Left lung (tissue), 4 donors: ENCODE measurements at regions not wholly inside any gene's neighbourhood (a gene's known extent, or its start where the extent isn't known, plus 50 kb on each side); places are given as distances from the start of the nearest gene placed in this dataset.
"Not testable (repeated sequence)": the region's sequence is repeated elsewhere in the genome, so short reads cannot be mapped to it uniquely, and the experiment has no call there.

ENCODE experiments used
- ATAC-seq: fragments of 200-7000 bp; cut with Tn5 transposase; one replicate; pipeline ENCODE4 v1.9.1; 2020; ENCODE audit warnings: moderate library complexity
- DNase-seq, 4 donors: peaks; one replicate each; pipeline ENCODE4 v3.0.0-alpha.2; 2013 to 2020
- H3K27ac ChIP-seq, 2 donors: fragments of 200-600 bp; sonication (generic) in 1 of 2; one replicate each; pipeline versions ENCODE4 v1.5.0 to v1.8.0; 2020 to 2021
- H3K27me3 ChIP-seq, 2 donors: fragments of 200-600 bp; sonication (generic) in 1 of 2; one replicate each; pipeline versions ENCODE4 v1.5.0 to v1.8.0; 2020 to 2021
- H3K36me3 ChIP-seq, 2 donors: fragments of 200-600 bp; sonication (generic) in 1 of 2; one replicate each; pipeline versions ENCODE4 v1.5.0 to v1.8.0; 2020 to 2021
- H3K4me1 ChIP-seq, 2 donors: fragments of 200-600 bp; one replicate each; pipeline ENCODE4 v1.8.0; 2021
- H3K4me3 ChIP-seq, 2 donors: fragments of 200-600 bp; sonication (generic) in 1 of 2; one replicate each; pipeline versions ENCODE4 v1.5.0 to v1.8.0; 2020 to 2021; ENCODE audit warnings: mild to moderate bottlenecking in 1 of 2
- H3K9me3 ChIP-seq, 2 donors: fragments of 200-600 bp; sonication (generic) in 1 of 2; one replicate each; pipeline versions ENCODE4 v1.5.0 to v1.8.0; 2020 to 2021
- intact Hi-C, 2 donors: fragments of 100-400 bp; cut with DNase I; formaldehyde crosslinking; loops; one replicate each; pipeline versions ENCODE4 v1.11.2 to v1.14.2; 2022
- TF ChIP-seq, protein P1 (sequence below), 2 donors: fragments of 200-600 bp; sonication (generic) in 1 of 2; IDR thresholded peaks; one replicate each; pipeline versions ENCODE4 v1.5.0 to v1.8.0; 2021; ENCODE audit warnings: antibody characterized with exemption in 2 of 2
- donor health status: DM: no; HTN: yes; CAD: no.
- donor health status: DM: no; HTN: no; CAD: no.

DNA sequence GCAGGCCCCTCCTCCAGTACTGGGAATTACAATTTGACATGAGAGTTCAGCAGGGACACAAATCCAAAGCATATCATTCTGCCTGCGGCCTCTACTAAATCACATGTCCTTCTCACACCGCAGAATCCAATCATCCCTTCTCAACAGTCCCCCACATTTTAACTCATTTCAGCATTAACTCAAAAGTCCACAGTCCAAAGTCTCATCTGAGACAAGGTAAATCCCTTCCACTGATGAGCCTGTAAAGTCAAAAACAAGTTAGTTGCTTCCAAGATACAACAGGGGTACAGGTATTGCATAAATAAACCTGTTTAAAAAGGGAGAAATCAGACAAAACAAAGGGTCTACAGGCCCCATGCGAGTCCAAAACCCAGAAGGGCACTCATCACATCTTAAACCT, 64.0 kb downstream of the EBNA1BP2 start:
- DNase-seq: no peak
- no peak for ATAC-seq
- H3K27ac ChIP-seq: no peak overlapping the region
- H3K36me3 ChIP-seq: no peaks in the 10 kb centered on the region
- intact Hi-C loops: no loop called here
- TF ChIP-seq, protein P1, sequence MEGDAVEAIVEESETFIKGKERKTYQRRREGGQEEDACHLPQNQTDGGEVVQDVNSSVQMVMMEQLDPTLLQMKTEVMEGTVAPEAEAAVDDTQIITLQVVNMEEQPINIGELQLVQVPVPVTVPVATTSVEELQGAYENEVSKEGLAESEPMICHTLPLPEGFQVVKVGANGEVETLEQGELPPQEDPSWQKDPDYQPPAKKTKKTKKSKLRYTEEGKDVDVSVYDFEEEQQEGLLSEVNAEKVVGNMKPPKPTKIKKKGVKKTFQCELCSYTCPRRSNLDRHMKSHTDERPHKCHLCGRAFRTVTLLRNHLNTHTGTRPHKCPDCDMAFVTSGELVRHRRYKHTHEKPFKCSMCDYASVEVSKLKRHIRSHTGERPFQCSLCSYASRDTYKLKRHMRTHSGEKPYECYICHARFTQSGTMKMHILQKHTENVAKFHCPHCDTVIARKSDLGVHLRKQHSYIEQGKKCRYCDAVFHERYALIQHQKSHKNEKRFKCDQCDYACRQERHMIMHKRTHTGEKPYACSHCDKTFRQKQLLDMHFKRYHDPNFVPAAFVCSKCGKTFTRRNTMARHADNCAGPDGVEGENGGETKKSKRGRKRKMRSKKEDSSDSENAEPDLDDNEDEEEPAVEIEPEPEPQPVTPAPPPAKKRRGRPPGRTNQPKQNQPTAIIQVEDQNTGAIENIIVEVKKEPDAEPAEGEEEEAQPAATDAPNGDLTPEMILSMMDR (IDR thresholded peaks at IDR 0.05): no peak
- no peaks in the 10 kb centered on the region for H3K27me3 ChIP-seq
- H3K9me3 ChIP-seq: peaks cover 0 to 21% of the 10 kb centered on the region in 2 donors
- H3K4me1 ChIP-seq: no peaks in the 10 kb centered on the region
- no peak overlapping the region for H3K4me3 ChIP-seq

DNA sequence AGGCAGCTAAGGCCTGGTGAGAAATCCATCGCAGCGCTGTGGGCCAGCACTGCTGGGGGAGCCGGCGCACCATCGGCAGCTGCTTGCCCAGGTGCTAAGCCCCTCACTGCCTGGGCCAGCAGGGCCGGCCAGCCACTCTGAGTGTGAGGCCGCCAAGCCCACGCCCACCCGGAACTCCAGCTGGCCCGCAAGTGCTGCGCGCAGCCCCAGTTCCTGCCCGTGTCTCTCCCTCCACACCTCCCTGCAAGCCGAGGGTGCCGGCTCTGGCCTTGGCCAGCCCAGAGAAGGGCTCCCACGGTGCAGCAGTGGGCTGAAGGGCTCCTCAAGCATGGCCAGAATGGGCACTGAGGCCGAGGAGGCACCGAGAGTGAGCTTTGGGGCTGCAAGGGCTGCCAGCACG, 64.4 kb downstream of the EBNA1BP2 start:
- intact Hi-C loops: no loop called here
- H3K9me3 ChIP-seq: peaks cover 0 to 21% of the 10 kb centered on the region in 2 donors
- no peak overlapping the region for H3K4me3 ChIP-seq

DNA sequence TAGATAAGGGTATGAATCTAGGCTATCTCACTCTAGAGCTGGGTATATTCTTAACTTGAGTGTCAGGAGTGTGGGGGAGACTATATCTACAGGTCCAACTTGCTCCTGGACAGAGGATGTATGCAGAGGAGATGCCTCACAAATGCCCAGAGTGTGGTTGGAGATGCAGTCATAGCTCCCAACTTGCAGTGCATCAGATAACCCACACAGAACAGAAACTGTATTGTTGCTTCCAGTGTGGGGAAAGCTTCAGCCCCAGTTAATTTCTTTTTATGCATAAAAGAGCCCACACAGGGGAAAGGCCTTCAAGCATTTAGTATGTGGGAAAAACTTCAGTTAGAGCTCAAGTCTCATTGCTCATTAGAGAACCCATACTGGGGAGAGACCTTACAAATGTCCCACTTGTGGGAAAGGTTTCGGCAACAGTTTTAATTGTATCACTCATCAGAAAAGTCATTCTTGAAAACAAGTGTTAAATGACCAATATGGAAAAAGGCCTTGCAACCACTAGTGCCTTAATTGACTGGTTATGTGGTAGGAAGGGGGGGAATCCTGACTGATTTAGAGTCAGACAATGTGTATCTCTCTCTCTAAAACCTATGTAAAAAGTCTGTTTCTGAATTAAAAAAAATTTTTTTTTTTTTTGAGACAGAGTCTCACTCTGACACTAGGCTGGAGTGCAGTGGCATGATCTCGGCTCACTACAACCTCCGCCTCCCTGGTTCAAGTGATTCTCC, 67.9 kb downstream of the EBNA1BP2 start:
- DNase-seq: no peak
- Histone ChIP-seq H3K9me3 (peaks cover 0 to 10% of the 10 kb centered on the region in 2 donors), H3K36me3 (no peaks in the 10 kb centered on the region), H3K27ac (no peak overlapping the region), H3K4me3 (no peak overlapping the region), H3K4me1 (no peaks in the 10 kb centered on the region), H3K27me3 (no peaks in the 10 kb centered on the region)
- TF ChIP-seq, protein P1 (IDR thresholded peaks at IDR 0.05): no peak
- no peak for ATAC-seq
- intact Hi-C loops: no loop called here

More for the DNA sequence above, 64.4 kb downstream of the EBNA1BP2 start:
- ATAC-seq: no peak
- TF ChIP-seq, protein P1 (IDR thresholded peaks at IDR 0.05): no peak
- Histone ChIP-seq H3K27me3 (no peaks in the 10 kb centered on the region), H3K27ac (no peak overlapping the region), H3K4me1 (no peaks in the 10 kb centered on the region), H3K36me3 (no peaks in the 10 kb centered on the region)
- DNase-seq: no peak

DNA sequence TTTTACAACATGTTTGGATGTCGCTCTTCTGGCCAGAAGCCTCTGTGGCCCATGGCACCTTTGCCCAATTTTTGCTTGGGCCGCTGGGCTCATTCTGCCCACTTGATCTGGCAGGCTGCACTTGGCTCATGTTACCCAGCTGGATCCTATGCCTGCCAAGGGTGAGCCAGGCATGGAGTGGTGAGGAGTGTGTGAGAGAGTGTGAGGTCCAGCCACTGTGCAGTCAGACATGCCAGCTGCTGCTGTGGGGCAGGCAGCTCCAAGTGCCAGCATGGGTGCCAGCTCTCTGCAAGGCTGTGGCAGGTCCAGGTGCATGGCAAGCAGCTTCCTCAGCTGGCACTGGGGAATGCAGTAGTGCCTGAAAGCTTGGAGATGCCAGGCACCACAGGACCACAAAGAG, 71.0 kb downstream of the EBNA1BP2 start:
- intact Hi-C loops: no loop called here
- no peak overlapping the region for H3K4me3 ChIP-seq

DNA sequence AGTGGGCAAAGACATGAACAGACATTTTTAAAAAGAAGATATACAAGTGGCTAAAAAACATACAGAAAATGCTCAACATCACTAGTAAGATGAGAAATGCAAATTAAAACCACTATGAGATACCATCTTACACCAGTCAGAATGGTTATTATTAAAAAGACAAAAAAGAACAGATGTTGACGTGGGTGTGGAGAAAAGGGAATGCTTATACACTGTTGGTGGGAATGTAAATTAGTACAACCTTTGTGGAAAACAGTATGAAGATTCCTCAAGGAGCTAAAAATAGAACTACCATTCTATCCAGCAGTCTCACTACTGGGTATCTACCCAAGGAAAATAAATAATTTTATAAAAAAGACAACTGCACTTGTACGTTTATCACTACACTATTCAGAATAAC, 73.9 kb downstream of the EBNA1BP2 start:
- H3K27ac ChIP-seq: no peak overlapping the region
- ATAC-seq (no peak), DNase-seq (no peak)
- no peaks in the 10 kb centered on the region for H3K4me1 ChIP-seq
- TF ChIP-seq, protein P1 (IDR thresholded peaks at IDR 0.05): no peak
- peaks cover 0 to 5% of the 10 kb centered on the region in 2 donors for H3K9me3 ChIP-seq
- no peaks in the 10 kb centered on the region for H3K27me3 ChIP-seq
- no peaks in the 10 kb centered on the region for H3K36me3 ChIP-seq
- intact Hi-C loops: no loop called here
- no peak overlapping the region for H3K4me3 ChIP-seq

More for the DNA sequence above, 71.0 kb downstream of the EBNA1BP2 start:
- H3K36me3 ChIP-seq: no peaks in the 10 kb centered on the region
- peaks cover 0 to 5% of the 10 kb centered on the region in 2 donors for H3K9me3 ChIP-seq
- H3K27ac ChIP-seq: no peak overlapping the region
- TF ChIP-seq, protein P1 (IDR thresholded peaks at IDR 0.05): no peak
- ATAC-seq (no peak), DNase-seq (no peak)
- H3K27me3 ChIP-seq: no peaks in the 10 kb centered on the region
- no peaks in the 10 kb centered on the region for H3K4me1 ChIP-seq

DNA sequence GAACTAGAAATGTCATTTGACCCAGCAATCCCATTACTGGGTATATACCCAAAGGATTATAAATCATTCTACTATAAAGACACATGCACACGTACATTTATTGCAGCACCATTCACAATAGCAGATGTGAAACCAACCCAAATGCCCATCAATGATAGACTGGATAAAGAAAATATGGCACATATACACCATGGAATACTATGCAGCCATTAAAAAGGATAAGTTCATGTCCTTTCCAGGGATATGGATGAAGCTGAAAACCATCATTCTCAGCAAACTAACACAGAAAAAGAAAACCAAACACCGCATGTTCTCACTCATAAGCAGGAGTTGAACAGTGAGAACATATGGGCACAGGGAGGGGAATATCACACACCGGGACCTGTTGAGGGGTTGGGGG, 75.6 kb downstream of the EBNA1BP2 start:
- H3K27me3 ChIP-seq, H3K27ac ChIP-seq, H3K9me3 ChIP-seq, DNase-seq, H3K36me3 ChIP-seq, ATAC-seq, intact Hi-C loops, H3K4me3 ChIP-seq, H3K4me1 ChIP-seq: not testable (repeated sequence)

DNA sequence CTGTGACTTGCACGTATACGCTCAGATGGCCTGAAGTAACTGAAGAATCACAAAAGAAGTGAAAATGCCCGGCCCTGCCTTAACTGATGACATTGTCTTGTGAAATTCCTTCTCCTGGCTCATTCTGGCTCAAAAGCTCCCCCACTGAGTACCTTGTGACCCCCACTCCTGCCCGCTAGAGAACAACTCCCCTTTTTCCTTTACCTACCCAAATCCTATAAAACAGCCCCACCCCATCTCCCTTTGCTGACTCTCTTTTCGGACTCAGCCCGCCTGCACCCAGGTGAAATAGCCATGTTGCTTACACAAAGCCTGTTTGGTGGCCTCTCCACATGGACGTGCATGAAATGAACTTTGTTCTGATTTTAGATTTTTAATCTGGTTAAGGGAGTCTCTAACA, 81.3 kb downstream of the EBNA1BP2 start:
- H3K27ac ChIP-seq, H3K27me3 ChIP-seq, H3K36me3 ChIP-seq, H3K4me3 ChIP-seq, H3K9me3 ChIP-seq, H3K4me1 ChIP-seq, DNase-seq, ATAC-seq, intact Hi-C loops: not testable (repeated sequence)

DNA sequence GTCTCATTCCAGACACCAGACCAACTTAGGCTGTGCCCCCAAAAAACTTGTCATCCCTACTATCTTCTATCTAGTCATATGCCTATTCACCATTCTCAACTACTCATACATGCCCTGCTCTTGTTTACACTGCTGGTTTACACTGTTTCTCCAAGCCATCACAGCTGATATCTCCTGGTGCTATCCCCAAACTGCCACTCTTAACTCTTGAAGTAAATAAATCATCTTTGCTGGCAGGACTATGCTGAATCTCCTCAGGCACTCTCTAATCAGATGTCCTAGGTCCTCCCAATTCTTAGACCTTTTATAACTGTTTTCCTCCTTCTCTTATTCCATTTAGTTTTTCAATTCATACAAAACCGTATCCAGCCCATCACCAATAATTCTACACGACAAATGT, 81.9 kb downstream of the EBNA1BP2 start:
- H3K27me3 ChIP-seq, H3K4me3 ChIP-seq, H3K4me1 ChIP-seq, H3K9me3 ChIP-seq, intact Hi-C loops, ATAC-seq, H3K36me3 ChIP-seq, DNase-seq, H3K27ac ChIP-seq: not testable (repeated sequence)
